ENCODE measurements at regions not wholly inside any gene's neighbourhood (a gene's known extent, or its start where the extent isn't known, plus 50 kb on each side); places are given as distances from the start of the nearest gene placed in this dataset.

GRCh38 chr10:55786461-55787050 is 574.5 kb downstream of the ZWINT start:
- H3K4me1 ChIP-seq (replicated peaks; ENCODE audit: insufficient read depth): no peaks in the 10 kb centered on the region
- BruUV-seq (replicated peaks): no TSS peak
- H3K27me3 ChIP-seq (ENCODE audit: insufficient read depth, low read depth): no peaks in the 10 kb centered on the region
- H3K4me3 ChIP-seq: no peak overlapping the region
- no peaks in the 10 kb centered on the region for H3F3A ChIP-seq (ENCODE audit: insufficient read depth, low read depth)
- H3K9me2 ChIP-seq (ENCODE audit: insufficient read depth): no peaks in the 10 kb centered on the region; the same call in 1 of the 2 replicates
- no peak overlapping the region for H3K27ac ChIP-seq
- no peaks in the 10 kb centered on the region for H3K79me2 ChIP-seq (ENCODE audit: low read depth)
- no peak for DNase-seq
- no peak for TF ChIP-seq EZH2 (IDR thresholded peaks at IDR 0.05; ENCODE audit: low read depth)
- TF ChIP-seq, protein P1, sequence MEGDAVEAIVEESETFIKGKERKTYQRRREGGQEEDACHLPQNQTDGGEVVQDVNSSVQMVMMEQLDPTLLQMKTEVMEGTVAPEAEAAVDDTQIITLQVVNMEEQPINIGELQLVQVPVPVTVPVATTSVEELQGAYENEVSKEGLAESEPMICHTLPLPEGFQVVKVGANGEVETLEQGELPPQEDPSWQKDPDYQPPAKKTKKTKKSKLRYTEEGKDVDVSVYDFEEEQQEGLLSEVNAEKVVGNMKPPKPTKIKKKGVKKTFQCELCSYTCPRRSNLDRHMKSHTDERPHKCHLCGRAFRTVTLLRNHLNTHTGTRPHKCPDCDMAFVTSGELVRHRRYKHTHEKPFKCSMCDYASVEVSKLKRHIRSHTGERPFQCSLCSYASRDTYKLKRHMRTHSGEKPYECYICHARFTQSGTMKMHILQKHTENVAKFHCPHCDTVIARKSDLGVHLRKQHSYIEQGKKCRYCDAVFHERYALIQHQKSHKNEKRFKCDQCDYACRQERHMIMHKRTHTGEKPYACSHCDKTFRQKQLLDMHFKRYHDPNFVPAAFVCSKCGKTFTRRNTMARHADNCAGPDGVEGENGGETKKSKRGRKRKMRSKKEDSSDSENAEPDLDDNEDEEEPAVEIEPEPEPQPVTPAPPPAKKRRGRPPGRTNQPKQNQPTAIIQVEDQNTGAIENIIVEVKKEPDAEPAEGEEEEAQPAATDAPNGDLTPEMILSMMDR (conservative IDR thresholded peaks at IDR 0.05): no peak
- ChIA-PET CTCF (no interaction called here), POLR2A (ENCODE audit: unreplicated experiment) (no interaction called here)
- intact Hi-C loops (cut with micrococcal nuclease; ENCODE audit: unreplicated experiment): no loop called here
- no peak overlapping the region for H2AFZ ChIP-seq
- H3K9me3 ChIP-seq (ENCODE audit: insufficient read depth, low read depth): no peaks in the 10 kb centered on the region
- H3K4me2 ChIP-seq: no peak overlapping the region
- no peaks in the 10 kb centered on the region for H3K36me3 ChIP-seq (ENCODE audit: low read depth)
- no peaks in the 10 kb centered on the region for H4K20me1 ChIP-seq (ENCODE audit: insufficient read depth)

DNA sequence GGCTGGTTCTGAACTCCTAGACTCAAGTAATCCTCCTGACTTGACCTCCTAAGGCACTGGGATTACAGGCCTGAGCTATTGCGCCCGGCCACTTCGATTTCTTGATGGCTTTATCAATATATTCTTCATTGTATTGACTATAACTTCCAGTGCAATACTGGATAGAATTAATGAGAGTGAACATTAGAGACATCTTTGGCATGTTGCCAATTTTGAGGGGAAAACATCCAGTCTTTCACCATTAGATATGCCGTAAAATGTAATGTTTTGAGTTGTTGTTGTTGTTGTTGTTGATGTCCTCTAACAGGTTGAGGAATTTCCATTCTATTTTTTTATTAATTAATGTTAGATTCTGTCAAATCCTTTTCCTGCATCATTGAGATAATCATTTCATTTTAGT is 578.9 kb downstream of the ZWINT start:
- POLR2A ChIA-PET (ENCODE audit: unreplicated experiment): no interaction called here
- Histone ChIP-seq H3K27me3 (ENCODE audit: insufficient read depth, low read depth) (no peaks in the 10 kb centered on the region), H3K4me3 (no peak overlapping the region), H3F3A (ENCODE audit: insufficient read depth, low read depth) (no peaks in the 10 kb centered on the region), H4K20me1 (ENCODE audit: insufficient read depth) (no peaks in the 10 kb centered on the region), H3K9me2 (ENCODE audit: insufficient read depth) (no peaks in the 10 kb centered on the region), H3K27ac (no peak overlapping the region), H2AFZ (no peak overlapping the region), H3K36me3 (ENCODE audit: low read depth) (no peaks in the 10 kb centered on the region), H3K9me3 (ENCODE audit: insufficient read depth, low read depth) (no peaks in the 10 kb centered on the region), H3K4me1 (replicated peaks; ENCODE audit: insufficient read depth) (no peaks in the 10 kb centered on the region), H3K79me2 (ENCODE audit: low read depth) (no peaks in the 10 kb centered on the region), H3K4me2 (no peak overlapping the region)
- CTCF ChIA-PET: no interaction called here
- DNase-seq: no peak
- TF ChIP-seq, protein P1 (conservative IDR thresholded peaks at IDR 0.05): no peak
- BruUV-seq (replicated peaks): no TSS peak
- intact Hi-C loops (cut with micrococcal nuclease; ENCODE audit: unreplicated experiment): no loop called here

DNA sequence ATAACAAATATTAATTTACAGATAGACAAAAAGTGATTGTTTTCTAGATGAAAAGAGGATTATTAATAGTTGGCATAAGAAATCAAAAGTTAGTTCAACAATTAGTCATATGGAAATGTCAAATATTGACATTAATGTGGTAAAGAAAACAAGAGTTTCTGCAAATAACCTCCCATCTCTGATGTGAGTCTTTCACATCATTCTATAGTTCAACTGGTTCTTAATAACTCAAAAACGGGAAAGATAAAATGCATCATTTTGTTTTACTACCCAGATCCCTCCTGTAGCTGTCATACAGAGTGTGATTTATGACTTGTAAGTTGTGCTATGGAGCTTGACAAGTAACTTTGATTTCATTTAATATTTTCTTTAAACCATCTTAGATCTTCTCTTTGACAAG is 594.8 kb downstream of the ZWINT start:
- no TSS peak for BruUV-seq (replicated peaks)
- no peaks in the 10 kb centered on the region for H3K9me2 ChIP-seq (ENCODE audit: insufficient read depth)
- POLR2A ChIA-PET (ENCODE audit: unreplicated experiment): no interaction called here

More for the DNA sequence above, 594.8 kb downstream of the ZWINT start:
- Histone ChIP-seq H3F3A (ENCODE audit: insufficient read depth, low read depth) (no peaks in the 10 kb centered on the region), H3K27ac (no peak overlapping the region), H3K4me3 (no peak overlapping the region), H4K20me1 (ENCODE audit: insufficient read depth) (no peaks in the 10 kb centered on the region), H3K4me2 (no peak overlapping the region), H3K4me1 (replicated peaks; ENCODE audit: insufficient read depth) (no peaks in the 10 kb centered on the region), H3K9me3 (ENCODE audit: insufficient read depth, low read depth) (no peaks in the 10 kb centered on the region), H3K79me2 (ENCODE audit: low read depth) (no peaks in the 10 kb centered on the region), H3K36me3 (ENCODE audit: low read depth) (no peaks in the 10 kb centered on the region), H2AFZ (no peak overlapping the region), H3K27me3 (ENCODE audit: insufficient read depth, low read depth) (no peaks in the 10 kb centered on the region)
- DNase-seq: no peak
- TF ChIP-seq EZH2 (IDR thresholded peaks at IDR 0.05; ENCODE audit: low read depth): no peak
- TF ChIP-seq, protein P1 (conservative IDR thresholded peaks at IDR 0.05): no peak
- CTCF ChIA-PET: no interaction called here
- intact Hi-C loops (cut with micrococcal nuclease; ENCODE audit: unreplicated experiment): no loop called here
